HepG2 (cell line): ENCODE measurements at regions not wholly inside any gene's neighbourhood (a gene's known extent, or its start where the extent isn't known, plus 50 kb on each side); places are given as distances from the start of the nearest gene placed in this dataset.

Experiments used
- HDAC6 ChIP-seq: fragments of 200-600 bp; sonication (generic); IDR thresholded peaks from 2 replicates; pipeline ENCODE4 v1.7.0; 2017; ENCODE audit warnings: mild to moderate bottlenecking, antibody characterized with exemption, low read length, low read depth
- NFIC ChIP-seq: IDR thresholded peaks from 2 replicates; pipeline ENCODE4 v1.6.1; 2012; ENCODE audit warnings: mild to moderate bottlenecking, low read length, inconsistent platforms
- STAT6 ChIP-seq: sonication (generic); formaldehyde crosslinking; IDR thresholded peaks from 2 replicates; pipeline ENCODE4 v1.4.0; 2020; ENCODE audit warnings: missing genetic modification reagents, mild to moderate bottlenecking, borderline replicate concordance
- USF2 ChIP-seq, 2 experiments: sonication (generic) in 1 of 2; formaldehyde crosslinking in 1 of 2; IDR thresholded peaks; 2 replicates each; pipeline versions ENCODE4 v1.5.1 to v1.6.1; 2011 to 2020; ENCODE audit warnings: borderline replicate concordance in 1 of 2, low read depth in 1 of 2, low read length in 1 of 2, mild to moderate bottlenecking in 1 of 2, missing genetic modification reagents in 1 of 2, moderate library complexity in 1 of 2
- ZNF430 ChIP-seq: sonication (generic); formaldehyde crosslinking; IDR thresholded peaks from 2 replicates; pipeline ENCODE4 v1.9.0; 2021; ENCODE audit warnings: mild to moderate bottlenecking, missing genetic modification reagents
- ZNF703 ChIP-seq: sonication (generic); formaldehyde crosslinking; IDR thresholded peaks from 2 replicates; pipeline ENCODE4 v1.5.1; 2020; ENCODE audit warnings: missing genetic modification reagents, mild to moderate bottlenecking, moderate library complexity, borderline replicate concordance
- ZNF792 ChIP-seq: IDR thresholded peaks from 2 replicates; pipeline ENCODE4 v1.6.1; 2016
- TF ChIP-seq, protein P1 (sequence below): sonication (generic); formaldehyde crosslinking; IDR thresholded peaks from 2 replicates; pipeline ENCODE4 v1.4.0; 2020; ENCODE audit warnings: low read depth, mild to moderate bottlenecking, missing genetic modification reagents

DNA sequence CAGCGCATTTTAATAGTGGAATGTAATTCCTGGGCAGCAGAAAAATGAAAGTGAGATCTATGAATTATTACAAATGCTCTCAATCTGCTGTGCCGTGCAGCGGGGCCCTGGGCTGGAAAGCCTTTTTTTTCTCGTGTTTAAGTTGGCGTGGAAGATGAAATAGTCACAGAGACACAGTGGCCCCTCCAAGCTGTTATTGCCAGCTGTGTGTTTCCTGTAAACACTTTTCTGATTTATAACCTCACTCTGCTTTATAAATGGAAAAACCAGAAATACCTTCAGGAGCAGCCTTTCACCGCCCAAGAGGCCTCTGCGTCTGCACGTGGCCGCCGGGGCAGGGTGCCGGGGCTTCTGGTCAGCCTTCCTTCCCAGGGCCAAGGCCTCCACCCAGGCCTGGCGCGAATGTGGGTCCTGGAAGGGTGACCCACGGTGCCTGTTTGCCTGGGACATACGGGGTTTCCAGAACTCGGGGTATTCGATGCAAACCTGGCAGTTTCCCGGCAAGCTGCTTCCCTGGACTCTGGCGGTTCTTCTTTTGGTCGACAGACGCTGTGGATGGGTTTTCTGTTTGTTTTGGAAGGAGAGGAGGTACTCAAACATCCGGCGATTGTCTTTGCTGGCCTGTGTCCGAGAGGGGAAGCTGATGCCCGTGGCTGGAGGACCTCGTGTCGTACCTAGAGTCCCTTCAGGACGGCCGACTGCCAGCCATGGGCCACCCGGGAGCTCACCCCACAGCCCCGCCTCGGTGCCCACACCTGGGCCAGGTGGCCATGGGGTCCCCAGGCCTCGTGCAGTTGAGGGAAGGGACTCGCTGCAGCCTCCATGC, 256.7 kb downstream of the PARP8 start (continued):
- TF ChIP-seq NFIC (no peak), USF2 (IDR thresholded peaks at IDR 0.05; ENCODE audit: low read depth, low read length) (no peak), USF2 (CRISPR knock-in tag; IDR thresholded peaks at IDR 0.05; ENCODE audit: borderline replicate concordance) (no peak), ZNF792 (CRISPR knock-in tag) (no peak), HDAC6 (no peak), ZNF430 (CRISPR knock-in tag) (no peak), STAT6 (CRISPR knock-in tag) (no peak), ZNF703 (no peak)
- TF ChIP-seq, protein P1, sequence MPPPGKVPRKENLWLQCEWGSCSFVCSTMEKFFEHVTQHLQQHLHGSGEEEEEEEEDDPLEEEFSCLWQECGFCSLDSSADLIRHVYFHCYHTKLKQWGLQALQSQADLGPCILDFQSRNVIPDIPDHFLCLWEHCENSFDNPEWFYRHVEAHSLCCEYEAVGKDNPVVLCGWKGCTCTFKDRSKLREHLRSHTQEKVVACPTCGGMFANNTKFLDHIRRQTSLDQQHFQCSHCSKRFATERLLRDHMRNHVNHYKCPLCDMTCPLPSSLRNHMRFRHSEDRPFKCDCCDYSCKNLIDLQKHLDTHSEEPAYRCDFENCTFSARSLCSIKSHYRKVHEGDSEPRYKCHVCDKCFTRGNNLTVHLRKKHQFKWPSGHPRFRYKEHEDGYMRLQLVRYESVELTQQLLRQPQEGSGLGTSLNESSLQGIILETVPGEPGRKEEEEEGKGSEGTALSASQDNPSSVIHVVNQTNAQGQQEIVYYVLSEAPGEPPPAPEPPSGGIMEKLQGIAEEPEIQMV, result no peak
